Gastroesophageal sphincter (tissue), 4 donors: ENCODE measurements at regions not wholly inside any gene's neighbourhood (a gene's known extent, or its start where the extent isn't known, plus 50 kb on each side); places are given as distances from the start of the nearest gene placed in this dataset.

Experiments used
- ATAC-seq: fragments of 150-250 bp; one replicate; pipeline ENCODE4 v1.9.1; 2016; ENCODE audit warnings: mild to moderate bottlenecking, moderate library complexity
- H3K27ac ChIP-seq, 4 donors: fragments of 200-600 bp; sonication (generic) in 3 of 4; 1 replicate in 3 of 4; 2 replicates in 1 of 4; pipeline ENCODE4 v1.5.1; 2016 to 2019
- H3K27me3 ChIP-seq: fragments of 200-600 bp; sonication (generic); one replicate; pipeline ENCODE4 v1.5.1; 2019
- H3K36me3 ChIP-seq, 2 donors: fragments of 200-600 bp; sonication (generic); one replicate each; pipeline ENCODE4 v1.5.1; 2019; ENCODE audit warnings: control low read depth in 1 of 2
- H3K4me1 ChIP-seq, 3 donors: fragments of 200-600 bp; sonication (generic); 1 replicate in 2 of 3; 2 replicates in 1 of 3; pipeline ENCODE4 v1.5.1; 2016 to 2019; ENCODE audit warnings: control low read depth in 2 of 3
- H3K4me3 ChIP-seq, 2 donors: fragments of 200-600 bp; sonication (generic); one replicate each; pipeline ENCODE4 v1.5.1; 2019; ENCODE audit warnings: mild to moderate bottlenecking in 1 of 2, moderate library complexity in 1 of 2
- H3K9me3 ChIP-seq, 3 donors: fragments of 200-600 bp; sonication (generic); one replicate each; pipeline ENCODE4 v1.5.1; 2017 to 2019; ENCODE audit warnings: control low read depth in 2 of 3
- CTCF ChIP-seq, 4 experiments: fragments of 200-600 bp in 2 of 4; fragments of 450-650 bp in 2 of 4; sonication (generic) in 1 of 4; IDR thresholded peaks; one replicate each; pipeline ENCODE4 v1.5.1; 2017 to 2019; ENCODE audit warnings: antibody characterized with exemption in 4 of 4, mild to moderate bottlenecking in 2 of 4, moderate library complexity in 2 of 4
- EP300 ChIP-seq: sonication (generic); formaldehyde crosslinking; IDR thresholded peaks from one replicate; pipeline ENCODE4 v1.6.1; 2017; ENCODE audit warnings: antibody characterized with exemption, mild to moderate bottlenecking
- POLR2A ChIP-seq, 2 donors: fragments of 450-650 bp; IDR thresholded peaks; one replicate each; pipeline ENCODE4 v1.6.1; 2017; ENCODE audit warnings: antibody characterized with exemption in 2 of 2, mild to moderate bottlenecking in 2 of 2, moderate library complexity in 1 of 2
- POLR2AphosphoS5 ChIP-seq: sonication (generic); formaldehyde crosslinking; IDR thresholded peaks from one replicate; pipeline ENCODE4 v1.6.1; 2017; ENCODE audit warnings: antibody characterized with exemption
- WGBS, 2 donors: methylation state at CpG; one replicate each; pipeline ENCODE4 v1.1.5; 2018; ENCODE audit warnings: low coverage in 1 of 2; 5-methylcytosine and 5-hydroxymethylcytosine counted together

DNA sequence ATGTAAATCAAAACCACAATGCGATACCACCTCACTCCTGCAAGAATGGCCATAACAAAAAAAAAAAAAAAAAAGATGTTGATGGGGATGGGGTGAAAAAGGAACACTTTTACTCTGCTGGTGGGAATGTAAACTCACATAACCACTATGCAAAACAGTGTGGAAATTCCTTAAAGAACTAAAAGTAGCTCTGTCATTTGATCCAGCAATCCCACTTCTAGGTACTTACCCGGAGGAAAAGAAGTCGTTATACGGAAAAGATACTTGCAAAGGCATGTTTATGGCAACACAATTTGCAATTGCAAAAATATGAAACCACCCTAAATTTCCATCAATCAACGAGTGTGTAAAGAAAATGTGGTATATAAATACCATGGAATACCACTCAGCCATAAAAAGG, 205.0 kb downstream of the TENT4A start:
- Histone ChIP-seq H3K27ac (no peak overlapping the region), H3K4me3 (no peak overlapping the region), H3K9me3 (peaks cover 0 to 7% (median 0%) of the 10 kb centered on the region in 3 donors), H3K4me1 (no peaks in the 10 kb centered on the region), H3K36me3 (no peaks in the 10 kb centered on the region), H3K27me3 (no peaks in the 10 kb centered on the region)
- ATAC-seq = no peak
- no peak for TF ChIP-seq CTCF (IDR thresholded peaks at IDR 0.05)
- TF ChIP-seq POLR2A (IDR thresholded peaks at IDR 0.05) = no peak
- no peak for TF ChIP-seq POLR2AphosphoS5
- TF ChIP-seq EP300 = no peak
- 85 to 95% methylated on average over 4 to 5 of the region's 5 CpGs for WGBS, 2 donors

GRCh38 chr5:6920628-6921256, 207.5 kb downstream of the TENT4A start:
- 42 to 59% methylated on average over 6 of the region's 6 CpGs for WGBS, 2 donors
- Histone ChIP-seq H3K27ac (no peak overlapping the region), H3K4me1 (no peaks in the 10 kb centered on the region), H3K27me3 (no peaks in the 10 kb centered on the region), H3K9me3 (peaks cover 0 to 7% (median 0%) of the 10 kb centered on the region in 3 donors), H3K4me3 (no peak overlapping the region), H3K36me3 (no peaks in the 10 kb centered on the region)
- ATAC-seq = no peak
- no peak for TF ChIP-seq POLR2A (IDR thresholded peaks at IDR 0.05)
- TF ChIP-seq CTCF (IDR thresholded peaks at IDR 0.05) = no peak
- TF ChIP-seq POLR2AphosphoS5 = no peak
- no peak for TF ChIP-seq EP300

DNA sequence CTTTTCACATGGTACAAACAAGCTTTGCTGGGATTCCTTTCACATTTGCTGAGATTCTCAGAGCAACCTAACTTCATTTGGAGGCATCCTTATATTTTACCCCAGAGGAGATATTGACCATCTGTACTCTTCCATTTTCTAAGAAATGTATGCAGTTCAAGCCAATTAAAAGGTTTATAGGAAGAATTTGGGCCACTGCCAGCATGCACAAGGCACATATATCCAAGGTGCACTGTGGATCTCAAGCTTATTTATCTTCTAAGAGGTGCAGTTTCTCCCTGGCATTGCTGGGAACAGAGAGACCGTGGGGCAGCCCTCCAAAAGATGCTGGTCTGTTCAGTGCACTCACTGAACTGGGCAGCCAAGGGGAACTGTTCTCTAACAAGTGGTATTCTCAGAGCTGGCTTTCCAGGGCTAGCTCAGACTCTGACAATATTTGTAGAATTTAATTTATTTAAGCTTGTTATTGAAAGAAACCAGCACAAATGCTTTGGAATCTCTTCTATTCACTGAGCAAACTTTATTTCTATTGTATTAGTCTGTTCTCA, 213.3 kb downstream of the TENT4A start:
- no peak for TF ChIP-seq EP300
- TF ChIP-seq POLR2AphosphoS5 = no peak
- no peak for TF ChIP-seq POLR2A (IDR thresholded peaks at IDR 0.05)
- TF ChIP-seq CTCF (IDR thresholded peaks at IDR 0.05) = no peak
- Histone ChIP-seq H3K27me3 (no peaks in the 10 kb centered on the region), H3K4me3 (no peak overlapping the region), H3K4me1 (no peaks in the 10 kb centered on the region), H3K27ac (no peak overlapping the region), H3K9me3 (peaks cover 0 to 7% (median 0%) of the 10 kb centered on the region in 3 donors), H3K36me3 (no peaks in the 10 kb centered on the region)
- WGBS, 2 donors = 25 to 33% methylated on average over 1 of the region's 1 CpG
- ATAC-seq = no peak

DNA sequence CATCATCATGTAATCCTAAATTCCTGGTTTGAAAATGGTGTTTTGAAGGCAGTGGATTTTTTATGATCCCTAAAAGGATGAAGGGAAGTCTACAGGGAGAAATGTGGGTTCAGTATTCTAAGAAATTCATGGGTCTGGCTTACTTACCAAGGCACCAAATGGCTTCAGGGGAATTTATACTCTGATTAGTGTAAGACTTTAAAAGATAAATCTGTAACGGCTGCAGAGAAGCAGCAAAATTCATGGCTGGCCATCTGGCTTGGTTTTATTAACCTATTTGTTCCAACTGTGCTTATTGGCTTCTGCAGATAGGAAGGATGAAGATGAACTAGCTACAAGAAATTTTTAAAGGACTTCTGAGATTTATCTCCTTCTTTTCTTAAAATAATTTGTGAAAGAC, 222.8 kb downstream of the TENT4A start:
- Histone ChIP-seq H3K9me3 (no peaks in the 10 kb centered on the region), H3K27ac (no peak overlapping the region), H3K36me3 (no peaks in the 10 kb centered on the region), H3K4me1 (no peaks in the 10 kb centered on the region), H3K4me3 (no peak overlapping the region), H3K27me3 (peaks cover 6% of the 10 kb centered on the region)
- no peak for TF ChIP-seq CTCF (IDR thresholded peaks at IDR 0.05)
- no peak for TF ChIP-seq POLR2AphosphoS5
- TF ChIP-seq POLR2A (IDR thresholded peaks at IDR 0.05) = no peak
- TF ChIP-seq EP300 = no peak
- no peak for ATAC-seq
- 17 to 36% methylated on average over 1 of the region's 1 CpG for WGBS, 2 donors

DNA sequence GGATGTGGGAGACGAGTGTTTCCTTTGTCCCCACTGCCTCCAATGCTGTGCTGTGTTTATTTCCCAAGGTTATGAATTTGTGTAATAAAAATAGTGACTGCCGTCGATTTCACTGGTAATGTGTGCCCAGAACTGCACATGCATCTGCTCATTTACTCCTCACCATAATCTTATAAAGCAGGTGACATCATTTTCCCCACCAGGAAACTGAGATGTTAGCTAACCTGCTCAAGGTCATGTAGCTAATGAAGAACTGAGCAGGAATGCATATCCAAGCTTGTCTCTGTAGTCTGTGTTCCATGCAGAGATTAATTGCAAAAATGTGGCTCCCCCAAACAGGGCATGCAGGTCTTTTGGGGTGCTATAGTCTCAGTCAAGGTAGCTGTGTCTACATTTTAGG, 224.4 kb downstream of the TENT4A start:
- no peak for TF ChIP-seq EP300
- TF ChIP-seq POLR2A (IDR thresholded peaks at IDR 0.05) = no peak
- no peak for TF ChIP-seq CTCF (IDR thresholded peaks at IDR 0.05)
- Histone ChIP-seq H3K36me3 (no peaks in the 10 kb centered on the region), H3K4me1 (no peaks in the 10 kb centered on the region), H3K9me3 (no peaks in the 10 kb centered on the region), H3K4me3 (no peak overlapping the region), H3K27me3 (peaks cover 6% of the 10 kb centered on the region), H3K27ac (no peak overlapping the region)
- 39 to 43% methylated on average over 1 to 2 of the region's 3 CpGs for WGBS, 2 donors
- ATAC-seq = no peak
